Uterus (tissue), 2 donors: ENCODE measurements at regions not wholly inside any gene's neighbourhood (a gene's known extent, or its start where the extent isn't known, plus 50 kb on each side); places are given as distances from the start of the nearest gene placed in this dataset.

ENCODE experiments used
- CTCF ChIP-seq, 4 experiments: fragments of 200-600 bp in 2 of 4; fragments of 450-650 bp in 2 of 4; sonication (generic) in 2 of 4; IDR thresholded peaks; one replicate each; pipeline ENCODE4 v1.5.1; 2016 to 2019; ENCODE audit warnings: antibody characterized with exemption in 4 of 4, mild to moderate bottlenecking in 2 of 4, moderate library complexity in 1 of 4
- POLR2A ChIP-seq, 2 donors: fragments of 450-650 bp; IDR thresholded peaks; one replicate each; pipeline ENCODE4 v1.6.1; 2016; ENCODE audit warnings: antibody characterized with exemption in 2 of 2, mild to moderate bottlenecking in 1 of 2, moderate library complexity in 1 of 2

- no peak for TF ChIP-seq POLR2A (IDR thresholded peaks at IDR 0.05)
- no peak for TF ChIP-seq CTCF (IDR thresholded peaks at IDR 0.05)
Observed at GRCh38 chr9:17060450-17060849, 74.4 kb upstream of the CNTLN start.
